ENCODE measurements at regions not wholly inside any gene's neighbourhood (a gene's known extent, or its start where the extent isn't known, plus 50 kb on each side); places are given as distances from the start of the nearest gene placed in this dataset.

GRCh38 chrX:13099121-13099520 is 54.7 kb upstream of the FAM9C start:
- DNase-seq = no peak

GRCh38 chrX:13096728-13097127 is 52.3 kb upstream of the FAM9C start:
- no peak for DNase-seq

DNA sequence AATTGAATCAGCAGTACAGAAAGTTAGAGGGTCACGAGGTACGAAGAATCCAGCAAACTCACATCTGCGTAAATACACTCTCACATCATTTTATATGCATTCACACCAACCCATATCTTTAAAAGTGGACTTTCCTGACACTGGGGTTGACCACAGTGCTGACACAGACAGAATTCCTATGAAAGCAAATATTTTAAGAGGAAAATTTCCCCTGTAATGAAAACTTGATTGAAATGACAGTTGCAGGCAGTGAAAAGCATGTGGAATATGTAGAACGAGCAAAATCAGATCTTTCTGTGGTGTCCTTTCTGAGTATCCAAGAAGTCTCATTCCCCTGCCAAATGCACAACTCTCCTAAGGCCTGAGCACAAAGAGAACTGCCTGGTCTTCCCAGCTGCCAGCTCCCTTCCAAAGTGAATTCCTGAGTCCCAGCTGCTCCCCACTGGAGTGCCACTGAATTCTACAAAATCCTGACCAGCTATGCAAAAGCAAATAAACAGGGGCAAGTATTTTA is 50.5 kb upstream of the FAM9C start:
- no peak for DNase-seq

- no peak for DNase-seq
Observed at GRCh38 chrX:13094374-13094773, 50.0 kb upstream of the FAM9C start.

Measured in suppressor macrophage (primary cell).